ENCODE measurements at regions not wholly inside any gene's neighbourhood (a gene's known extent, or its start where the extent isn't known, plus 50 kb on each side); places are given as distances from the start of the nearest gene placed in this dataset.

DNA sequence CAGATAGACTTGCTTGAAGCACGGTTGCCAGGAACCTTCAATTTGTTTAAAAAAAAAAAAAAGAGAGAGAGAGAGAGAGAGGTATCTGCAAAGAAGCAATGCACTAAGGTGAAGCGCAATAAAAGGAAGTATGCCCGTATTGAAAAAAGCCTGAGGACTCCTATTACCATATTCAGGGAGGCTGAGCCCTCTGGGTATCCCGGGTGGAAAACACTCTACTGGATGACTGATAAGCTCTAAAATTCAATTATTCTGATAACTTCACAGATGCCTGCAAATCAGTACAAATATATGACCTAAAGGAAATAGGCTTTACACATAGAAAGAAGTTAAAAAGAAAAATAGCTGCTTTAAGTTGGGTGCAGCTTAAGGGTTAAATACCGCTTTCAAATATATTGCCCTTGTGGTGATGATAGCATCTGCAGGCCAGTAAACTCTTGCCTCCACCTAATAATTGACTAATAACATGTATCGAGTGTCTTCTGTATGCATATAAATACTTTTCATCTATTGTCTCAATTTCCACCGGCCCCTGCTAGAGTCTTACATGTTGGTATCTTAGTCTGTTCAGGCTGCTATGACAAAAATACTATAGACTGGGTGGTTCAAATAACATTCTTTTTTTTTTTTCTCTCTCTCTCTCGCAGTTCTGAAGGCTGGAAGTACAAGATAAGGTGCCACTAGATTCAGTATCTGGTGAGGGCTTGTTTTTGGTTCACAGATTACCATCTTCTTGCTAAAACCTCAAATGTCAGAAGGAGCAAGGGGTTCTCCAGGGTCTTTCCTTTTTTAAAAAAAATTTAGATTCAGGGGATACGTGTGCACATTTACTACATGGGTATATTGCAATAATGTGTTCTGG, 187.4 kb upstream of the JARID2 start:
- DNase-seq, result no peak

GRCh38 chr6:15061180-15061641, 184.7 kb upstream of the JARID2 start:
- DNase-seq, result no peak

GRCh38 chr6:15061908-15062515, 183.9 kb upstream of the JARID2 start:
- no peak for DNase-seq

DNA sequence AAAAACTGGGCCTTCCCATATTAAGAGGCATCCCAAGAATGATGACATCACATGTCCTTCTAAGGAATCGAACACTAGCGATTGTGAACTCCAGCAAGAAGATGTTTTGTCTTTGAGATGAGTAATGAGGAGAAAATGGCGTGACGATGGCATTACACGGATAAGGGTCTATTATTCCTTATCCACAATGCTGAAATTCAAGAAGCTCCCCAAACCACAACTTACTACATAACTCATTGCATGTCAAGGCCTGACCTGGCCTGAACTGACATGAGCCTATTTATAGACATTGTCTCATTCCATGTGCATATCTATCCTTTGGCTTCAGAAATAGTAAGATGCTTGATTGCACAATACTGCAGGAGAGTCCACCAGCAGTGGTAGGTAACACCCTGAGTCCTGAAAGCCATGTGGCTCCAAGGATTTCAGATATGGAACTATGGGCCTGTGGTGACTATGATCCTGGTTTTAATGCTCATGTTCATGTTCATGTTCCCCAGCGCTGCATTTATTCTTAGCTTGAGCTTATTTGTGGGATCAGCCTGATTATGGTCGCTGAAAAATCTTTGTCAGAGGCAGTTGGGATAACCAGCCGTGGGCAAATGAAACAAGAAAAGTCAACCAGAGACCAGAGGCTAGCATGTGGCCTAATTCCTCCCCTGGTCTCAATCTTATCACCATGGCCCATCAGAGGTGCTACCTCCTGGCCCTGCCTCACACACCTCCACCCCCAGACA, 183.2 kb upstream of the JARID2 start:
- no peak for DNase-seq

GRCh38 chr6:15063253-15063853, 182.5 kb upstream of the JARID2 start:
- no peak for DNase-seq

GRCh38 chr6:15065261-15065989, 180.4 kb upstream of the JARID2 start:
- no peak for DNase-seq

DNA sequence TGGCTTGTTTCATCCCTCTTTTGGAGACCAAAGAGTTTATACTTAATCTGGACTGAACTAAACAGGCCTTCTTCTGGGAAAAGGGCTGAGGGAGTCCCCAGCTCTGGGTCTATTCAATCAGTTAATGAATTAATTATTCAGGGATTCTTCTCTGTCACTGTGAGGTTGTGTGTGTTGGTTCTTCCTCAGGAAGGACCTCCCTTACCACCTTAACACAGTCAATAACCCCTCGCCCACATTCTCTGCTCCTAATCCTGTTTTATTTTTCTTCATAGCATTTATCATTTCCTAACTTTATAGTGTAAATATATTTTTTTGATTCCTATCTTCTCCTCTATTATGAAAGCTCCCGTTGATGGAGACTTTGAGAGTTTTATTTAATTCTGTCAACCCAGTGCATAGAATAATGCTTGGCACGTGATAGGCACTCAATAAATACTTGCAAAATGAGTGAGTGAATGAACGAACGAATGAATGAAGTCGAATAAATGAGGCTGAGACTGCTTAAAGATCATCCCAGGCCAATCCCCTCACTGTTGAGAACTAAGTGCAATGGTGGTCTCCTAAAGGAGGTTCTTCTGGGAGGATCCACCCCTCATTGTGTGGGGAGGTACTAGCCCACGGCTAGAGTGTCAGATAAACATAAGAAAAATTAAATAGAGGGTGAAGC, 179.6 kb upstream of the JARID2 start:
- DNase-seq, result no peak

DNA sequence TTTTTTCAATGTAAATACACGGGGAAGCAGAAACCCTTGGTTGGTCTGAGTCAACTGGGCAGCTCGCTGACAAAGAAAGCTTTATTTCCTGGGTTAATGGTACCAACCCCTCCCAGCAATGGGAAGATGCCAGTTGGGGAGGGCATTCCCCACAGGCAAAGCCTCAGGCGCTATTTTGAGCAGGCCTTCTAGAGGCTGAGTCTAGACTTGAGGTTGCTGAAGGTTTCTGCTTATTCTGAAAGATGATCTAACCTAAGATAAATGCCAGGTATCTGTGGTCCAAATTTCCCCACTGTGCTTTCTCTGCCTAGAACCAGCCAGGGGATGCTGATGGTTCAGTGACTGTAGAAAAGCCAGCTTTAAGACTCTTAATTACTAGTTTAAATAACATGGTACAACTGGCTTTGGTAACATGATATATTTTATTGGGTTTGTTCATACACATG, 172.5 kb upstream of the JARID2 start:
- DNase-seq, result no peak

DNA sequence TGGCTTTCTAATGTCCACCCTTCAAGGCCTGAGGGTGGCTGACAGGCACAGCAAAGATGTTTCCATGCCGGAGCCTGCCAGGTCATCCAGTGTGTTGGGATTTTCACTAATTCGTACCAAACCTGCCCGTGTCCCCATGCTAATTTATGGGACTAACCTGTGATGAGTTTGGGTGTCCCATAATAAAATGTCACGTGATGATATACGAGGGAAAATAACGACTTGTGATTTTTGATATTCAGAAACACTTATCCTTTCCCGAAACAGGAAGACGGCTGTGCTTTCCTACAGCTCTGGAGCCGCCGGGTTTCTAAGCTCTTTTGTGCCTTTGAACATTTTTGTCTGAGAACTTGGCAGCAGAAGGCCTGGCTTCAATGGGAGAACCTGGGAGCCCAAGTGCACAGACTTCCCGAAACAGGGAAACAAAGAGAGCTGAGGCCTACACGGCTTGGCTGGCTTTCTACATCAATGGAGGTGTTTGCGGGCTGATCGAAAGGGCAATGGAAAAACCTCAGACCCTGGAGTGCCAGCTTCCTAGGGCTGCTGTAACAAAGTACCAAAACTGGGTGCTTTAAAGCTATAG, 171.9 kb upstream of the JARID2 start:
- no peak for DNase-seq

DNA sequence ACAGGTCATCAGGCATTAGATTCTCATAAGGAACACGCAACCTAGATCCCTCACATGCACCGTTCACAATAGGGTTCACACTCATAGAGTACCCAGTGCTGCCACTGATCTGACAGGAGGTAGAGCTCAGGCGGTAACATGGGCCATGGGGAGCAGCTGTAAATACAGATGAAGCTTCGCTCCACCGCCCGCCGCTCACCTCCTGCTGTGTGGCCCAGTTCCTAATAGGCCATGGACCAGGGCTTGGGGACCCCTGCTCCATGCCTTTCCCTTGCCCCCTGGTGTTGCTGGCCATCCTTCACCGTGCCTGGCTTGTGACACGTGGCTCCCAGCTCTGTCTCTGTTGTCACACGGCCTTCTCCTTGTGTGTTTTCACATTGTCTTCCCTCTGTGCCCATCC, 171.1 kb upstream of the JARID2 start:
- DNase-seq, result no peak

GRCh38 chr6:15076565-15076964, 169.3 kb upstream of the JARID2 start:
- DNase-seq, result no peak

- DNase-seq, result no peak
Measured at GRCh38 chr6:15077006-15077405, 168.9 kb upstream of the JARID2 start.

- no peak for DNase-seq
Measured at GRCh38 chr6:15077961-15078360, 167.9 kb upstream of the JARID2 start.

- DNase-seq, result no peak
Measured at GRCh38 chr6:15079288-15079817, 166.5 kb upstream of the JARID2 start.

DNA sequence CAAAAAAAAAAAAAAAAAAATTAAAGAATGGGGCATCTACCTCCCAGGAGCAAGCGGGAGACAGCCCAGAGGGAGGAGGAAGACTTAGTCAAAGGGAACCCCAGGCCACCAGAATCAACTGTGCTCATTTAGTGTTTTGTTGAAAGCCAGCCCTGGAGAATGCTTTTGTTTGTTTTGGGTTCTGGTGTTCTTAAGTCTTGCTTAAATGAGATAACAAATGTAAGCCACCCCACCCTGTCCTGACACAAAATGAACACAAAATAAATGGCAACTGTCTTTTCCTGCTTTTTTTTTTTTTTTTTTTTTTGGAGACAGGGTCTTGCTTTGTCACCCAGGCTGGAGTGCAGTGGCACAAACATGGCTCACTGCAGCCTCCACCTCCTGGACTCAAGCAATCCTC, 165.0 kb upstream of the JARID2 start:
- DNase-seq, result no peak

GRCh38 chr6:15081447-15081846, 164.4 kb upstream of the JARID2 start:
- DNase-seq, result no peak

GRCh38 chr6:15082708-15083107, 163.2 kb upstream of the JARID2 start:
- DNase-seq, result no peak

- no peak for DNase-seq
Measured at GRCh38 chr6:15086348-15087158, 159.3 kb upstream of the JARID2 start.

- DNase-seq, result no peak
Measured at GRCh38 chr6:15087186-15087589, 158.7 kb upstream of the JARID2 start.

DNA sequence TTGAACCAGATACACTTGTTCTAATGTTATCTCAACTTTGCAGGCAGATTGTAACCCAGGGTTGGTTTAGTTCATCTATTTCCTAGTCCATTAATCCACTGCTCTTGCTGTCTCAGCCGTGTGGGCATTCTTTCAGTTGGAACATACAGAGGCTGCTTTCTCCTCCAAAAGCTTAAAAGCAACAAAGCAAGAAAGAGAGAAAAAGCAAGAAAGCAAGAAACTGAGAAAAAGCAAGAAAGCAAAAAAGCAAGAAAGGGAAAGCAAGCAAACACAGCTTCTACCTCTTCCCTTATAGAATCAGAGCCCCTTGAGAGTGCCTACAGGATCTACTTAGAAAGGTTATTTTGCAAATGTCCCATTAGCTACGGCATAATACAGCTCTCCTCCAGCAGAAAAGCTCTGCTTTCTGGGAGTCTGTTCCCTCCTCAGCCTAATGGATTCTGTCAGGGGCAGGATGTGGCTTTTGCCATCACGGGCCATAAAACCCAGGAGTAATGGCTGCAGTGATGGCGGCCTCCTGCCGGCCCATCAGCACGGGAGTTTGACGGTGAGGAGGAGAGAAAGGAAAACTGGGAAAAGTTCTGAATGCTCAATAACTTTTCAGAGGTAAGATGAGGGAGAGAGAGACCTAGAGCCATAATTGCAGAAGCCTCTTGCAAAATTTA, 156.8 kb upstream of the JARID2 start:
- no peak for DNase-seq

Measured in stimulated activated CD4-positive, alpha-beta T cell treated with anti-CD3 and anti-CD28 coated beads, Interleukin-4, amount 100 ng/mL, for 24 hours (primary cell).